ENCODE measurements at regions not wholly inside any gene's neighbourhood (a gene's known extent, or its start where the extent isn't known, plus 50 kb on each side); places are given as distances from the start of the nearest gene placed in this dataset.

- TF ChIP-seq OVOL2 (CRISPR knock-in tag; IDR thresholded peaks at IDR 0.05; ENCODE audit: borderline replicate concordance) (no peak), FOXP4 (CRISPR knock-in tag; IDR thresholded peaks at IDR 0.05) (no peak), ZNF532 (CRISPR knock-in tag; IDR thresholded peaks at IDR 0.05; ENCODE audit: borderline replicate concordance) (no peak), NFYB (CRISPR knock-in tag; conservative IDR thresholded peaks at IDR 0.05; ENCODE audit: low read depth) (no peak), MYBL2 (CRISPR knock-in tag; IDR thresholded peaks at IDR 0.05) (no peak)
- ATAC-seq (no peak), DNase-seq (ENCODE audit: low spot score) (no peak)
- Mint-ChIP-seq H3K27ac (no peak overlapping the region), H3K4me3 (no peak overlapping the region), H3K4me1 (no peaks in the 10 kb centered on the region), H3K36me3 (peaks cover 12% of the 10 kb centered on the region), H3K9me3 (peaks cover 63% of the 10 kb centered on the region), H3K27me3 (ENCODE audit: low read depth) (no peaks in the 10 kb centered on the region)
- POLR2A ChIA-PET = no interaction called here
- CTCF ChIA-PET = no interaction called here
Observed at GRCh38 chr5:92435781-92436180, 1052.7 kb upstream of the ARRDC3 start.

GRCh38 chr5:92429646-92430045, 1046.5 kb upstream of the ARRDC3 start:
- ChIA-PET CTCF (no interaction called here), POLR2A (no interaction called here)
- peaks cover 4% of the 10 kb centered on the region; the same call in 1 of the 2 replicates for H3K27me3 Mint-ChIP-seq (ENCODE audit: low read depth)
- DNase-seq (ENCODE audit: low spot score) (no peak), ATAC-seq (no peak)
- H3K36me3 Mint-ChIP-seq = peaks cover 10% of the 10 kb centered on the region; the same call in 1 of the 2 replicates
- H3K27ac Mint-ChIP-seq = no peak overlapping the region
- no peaks in the 10 kb centered on the region for H3K4me1 Mint-ChIP-seq
- peaks cover 46% of the 10 kb centered on the region for H3K9me3 Mint-ChIP-seq
- no peak for TF ChIP-seq ZNF396 (CRISPR knock-in tag; IDR thresholded peaks at IDR 0.05; ENCODE audit: borderline replicate concordance)
- TF ChIP-seq, protein P1, sequence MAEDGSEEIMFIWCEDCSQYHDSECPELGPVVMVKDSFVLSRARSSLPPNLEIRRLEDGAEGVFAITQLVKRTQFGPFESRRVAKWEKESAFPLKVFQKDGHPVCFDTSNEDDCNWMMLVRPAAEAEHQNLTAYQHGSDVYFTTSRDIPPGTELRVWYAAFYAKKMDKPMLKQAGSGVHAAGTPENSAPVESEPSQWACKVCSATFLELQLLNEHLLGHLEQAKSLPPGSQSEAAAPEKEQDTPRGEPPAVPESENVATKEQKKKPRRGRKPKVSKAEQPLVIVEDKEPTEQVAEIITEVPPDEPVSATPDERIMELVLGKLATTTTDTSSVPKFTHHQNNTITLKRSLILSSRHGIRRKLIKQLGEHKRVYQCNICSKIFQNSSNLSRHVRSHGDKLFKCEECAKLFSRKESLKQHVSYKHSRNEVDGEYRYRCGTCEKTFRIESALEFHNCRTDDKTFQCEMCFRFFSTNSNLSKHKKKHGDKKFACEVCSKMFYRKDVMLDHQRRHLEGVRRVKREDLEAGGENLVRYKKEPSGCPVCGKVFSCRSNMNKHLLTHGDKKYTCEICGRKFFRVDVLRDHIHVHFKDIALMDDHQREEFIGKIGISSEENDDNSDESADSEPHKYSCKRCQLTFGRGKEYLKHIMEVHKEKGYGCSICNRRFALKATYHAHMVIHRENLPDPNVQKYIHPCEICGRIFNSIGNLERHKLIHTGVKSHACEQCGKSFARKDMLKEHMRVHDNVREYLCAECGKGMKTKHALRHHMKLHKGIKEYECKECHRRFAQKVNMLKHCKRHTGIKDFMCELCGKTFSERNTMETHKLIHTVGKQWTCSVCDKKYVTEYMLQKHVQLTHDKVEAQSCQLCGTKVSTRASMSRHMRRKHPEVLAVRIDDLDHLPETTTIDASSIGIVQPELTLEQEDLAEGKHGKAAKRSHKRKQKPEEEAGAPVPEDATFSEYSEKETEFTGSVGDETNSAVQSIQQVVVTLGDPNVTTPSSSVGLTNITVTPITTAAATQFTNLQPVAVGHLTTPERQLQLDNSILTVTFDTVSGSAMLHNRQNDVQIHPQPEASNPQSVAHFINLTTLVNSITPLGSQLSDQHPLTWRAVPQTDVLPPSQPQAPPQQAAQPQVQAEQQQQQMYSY (CRISPR knock-in tag; IDR thresholded peaks at IDR 0.05) = no peak
- no peak overlapping the region for H3K4me3 Mint-ChIP-seq

DNA sequence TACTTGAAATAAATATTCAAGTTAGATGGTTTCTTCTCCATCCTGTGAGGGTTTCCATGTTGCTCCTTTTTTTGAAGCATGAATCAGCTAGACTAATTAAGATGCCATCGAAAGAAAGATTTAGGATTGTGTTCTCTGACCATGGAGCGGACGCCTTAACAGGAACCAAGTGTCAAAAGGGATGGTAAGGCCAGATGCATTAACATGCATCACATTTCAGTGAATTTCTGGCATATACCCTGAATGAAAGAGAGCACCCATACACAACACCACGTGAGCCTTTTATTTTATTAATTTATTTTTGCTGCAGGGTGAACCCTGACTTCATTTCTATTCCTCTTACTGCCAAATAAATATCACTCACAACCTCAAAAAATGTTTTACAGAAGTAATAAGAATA, 1045.3 kb upstream of the ARRDC3 start:
- Mint-ChIP-seq H3K27me3 (ENCODE audit: low read depth) (peaks cover 6% of the 10 kb centered on the region; the same call in 1 of the 2 replicates), H3K27ac (no peak overlapping the region), H3K36me3 (peaks cover 14% of the 10 kb centered on the region), H3K4me3 (no peak overlapping the region), H3K9me3 (peaks cover 50% of the 10 kb centered on the region), H3K4me1 (no peaks in the 10 kb centered on the region)
- ATAC-seq (no peak), DNase-seq (ENCODE audit: low spot score) (no peak)
- ChIA-PET POLR2A (no interaction called here), CTCF (no interaction called here)
- no peak for TF ChIP-seq ZNF232 (CRISPR knock-in tag; IDR thresholded peaks at IDR 0.05)
- TF ChIP-seq, protein P2, sequence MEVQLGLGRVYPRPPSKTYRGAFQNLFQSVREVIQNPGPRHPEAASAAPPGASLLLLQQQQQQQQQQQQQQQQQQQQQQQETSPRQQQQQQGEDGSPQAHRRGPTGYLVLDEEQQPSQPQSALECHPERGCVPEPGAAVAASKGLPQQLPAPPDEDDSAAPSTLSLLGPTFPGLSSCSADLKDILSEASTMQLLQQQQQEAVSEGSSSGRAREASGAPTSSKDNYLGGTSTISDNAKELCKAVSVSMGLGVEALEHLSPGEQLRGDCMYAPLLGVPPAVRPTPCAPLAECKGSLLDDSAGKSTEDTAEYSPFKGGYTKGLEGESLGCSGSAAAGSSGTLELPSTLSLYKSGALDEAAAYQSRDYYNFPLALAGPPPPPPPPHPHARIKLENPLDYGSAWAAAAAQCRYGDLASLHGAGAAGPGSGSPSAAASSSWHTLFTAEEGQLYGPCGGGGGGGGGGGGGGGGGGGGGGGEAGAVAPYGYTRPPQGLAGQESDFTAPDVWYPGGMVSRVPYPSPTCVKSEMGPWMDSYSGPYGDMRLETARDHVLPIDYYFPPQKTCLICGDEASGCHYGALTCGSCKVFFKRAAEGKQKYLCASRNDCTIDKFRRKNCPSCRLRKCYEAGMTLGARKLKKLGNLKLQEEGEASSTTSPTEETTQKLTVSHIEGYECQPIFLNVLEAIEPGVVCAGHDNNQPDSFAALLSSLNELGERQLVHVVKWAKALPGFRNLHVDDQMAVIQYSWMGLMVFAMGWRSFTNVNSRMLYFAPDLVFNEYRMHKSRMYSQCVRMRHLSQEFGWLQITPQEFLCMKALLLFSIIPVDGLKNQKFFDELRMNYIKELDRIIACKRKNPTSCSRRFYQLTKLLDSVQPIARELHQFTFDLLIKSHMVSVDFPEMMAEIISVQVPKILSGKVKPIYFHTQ (CRISPR knock-in tag; IDR thresholded peaks at IDR 0.05) = no peak
- TF ChIP-seq ZNF532 (CRISPR knock-in tag; IDR thresholded peaks at IDR 0.05; ENCODE audit: borderline replicate concordance) = no peak
- TF ChIP-seq E2F1 (CRISPR knock-in tag; IDR thresholded peaks at IDR 0.05) = no peak
- no peak for TF ChIP-seq FOXP1 (CRISPR knock-in tag; IDR thresholded peaks at IDR 0.05; ENCODE audit: borderline replicate concordance)
